ENCODE measurements at regions not wholly inside any gene's neighbourhood (a gene's known extent, or its start where the extent isn't known, plus 50 kb on each side); places are given as distances from the start of the nearest gene placed in this dataset.

DNA sequence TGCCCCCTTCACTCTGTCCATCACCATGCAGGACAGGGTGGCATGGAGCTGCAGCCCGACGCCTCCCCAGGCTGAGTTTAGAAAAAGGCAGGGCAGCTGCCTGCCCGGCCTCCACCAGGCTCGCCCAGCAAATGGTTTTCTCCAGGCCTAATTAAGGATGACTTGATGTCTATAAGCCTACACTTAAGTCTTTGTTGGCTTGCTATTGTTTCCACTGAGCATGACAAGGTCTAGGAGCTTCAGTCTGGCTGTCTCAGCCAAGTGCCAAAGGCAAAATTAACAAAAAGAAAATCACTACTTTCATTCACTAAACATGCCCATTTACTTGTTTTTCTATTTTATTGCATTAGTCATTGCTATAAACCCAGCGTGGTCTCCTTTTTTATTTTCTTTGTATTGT is 372.2 kb downstream of the INSIG2 start:
- no peak overlapping the region for H3K27ac ChIP-seq (ENCODE audit: low read length)
- peaks cover 19% of the 10 kb centered on the region for H3K27me3 ChIP-seq (ENCODE audit: insufficient read depth, low read depth, low read length)
- H3K4me2 ChIP-seq (ENCODE audit: low read length), result no peak overlapping the region
- no peak overlapping the region for H3K4me3 ChIP-seq (ENCODE audit: low read length)
- no peak overlapping the region for H2AFZ ChIP-seq (ENCODE audit: low read depth, low read length)
- no peaks in the 10 kb centered on the region for H3K9me3 ChIP-seq (ENCODE audit: low read length)
- no peaks in the 10 kb centered on the region for H4K20me1 ChIP-seq (ENCODE audit: insufficient read depth)
- H3K9ac ChIP-seq (ENCODE audit: low read length), result no peak overlapping the region
- no peaks in the 10 kb centered on the region for H3K79me2 ChIP-seq (replicated peaks; ENCODE audit: insufficient read depth, low read length)
- H3F3A ChIP-seq (ENCODE audit: insufficient read depth, low read length, poor library complexity, severe bottlenecking), result no peaks in the 10 kb centered on the region
- no peaks in the 10 kb centered on the region for H3K9me2 ChIP-seq (ENCODE audit: insufficient read depth, low read length)
- H3K36me3 ChIP-seq (ENCODE audit: insufficient read depth, low read length), result no peaks in the 10 kb centered on the region
- TF ChIP-seq MXI1 (conservative IDR thresholded peaks at IDR 0.05; ENCODE audit: poor library complexity, severe bottlenecking) (no peak), EP300 (conservative IDR thresholded peaks at IDR 0.05; ENCODE audit: poor library complexity, severe bottlenecking) (no peak), EZH2 (IDR thresholded peaks at IDR 0.05; ENCODE audit: borderline replicate concordance, insufficient read depth, low read length, poor library complexity, severe bottlenecking) (no peak), TAF1 (IDR thresholded peaks at IDR 0.05; ENCODE audit: low read depth) (no peak), RAD21 (conservative IDR thresholded peaks at IDR 0.05) (no peak), POLR2AphosphoS5 (IDR thresholded peaks at IDR 0.05) (no peak), SMC3 (conservative IDR thresholded peaks at IDR 0.05; ENCODE audit: poor library complexity) (no peak)
- TF ChIP-seq, protein P1, sequence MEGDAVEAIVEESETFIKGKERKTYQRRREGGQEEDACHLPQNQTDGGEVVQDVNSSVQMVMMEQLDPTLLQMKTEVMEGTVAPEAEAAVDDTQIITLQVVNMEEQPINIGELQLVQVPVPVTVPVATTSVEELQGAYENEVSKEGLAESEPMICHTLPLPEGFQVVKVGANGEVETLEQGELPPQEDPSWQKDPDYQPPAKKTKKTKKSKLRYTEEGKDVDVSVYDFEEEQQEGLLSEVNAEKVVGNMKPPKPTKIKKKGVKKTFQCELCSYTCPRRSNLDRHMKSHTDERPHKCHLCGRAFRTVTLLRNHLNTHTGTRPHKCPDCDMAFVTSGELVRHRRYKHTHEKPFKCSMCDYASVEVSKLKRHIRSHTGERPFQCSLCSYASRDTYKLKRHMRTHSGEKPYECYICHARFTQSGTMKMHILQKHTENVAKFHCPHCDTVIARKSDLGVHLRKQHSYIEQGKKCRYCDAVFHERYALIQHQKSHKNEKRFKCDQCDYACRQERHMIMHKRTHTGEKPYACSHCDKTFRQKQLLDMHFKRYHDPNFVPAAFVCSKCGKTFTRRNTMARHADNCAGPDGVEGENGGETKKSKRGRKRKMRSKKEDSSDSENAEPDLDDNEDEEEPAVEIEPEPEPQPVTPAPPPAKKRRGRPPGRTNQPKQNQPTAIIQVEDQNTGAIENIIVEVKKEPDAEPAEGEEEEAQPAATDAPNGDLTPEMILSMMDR (IDR thresholded peaks at IDR 0.05; ENCODE audit: poor library complexity, severe bottlenecking), result no peak
- TF ChIP-seq, protein P2, sequence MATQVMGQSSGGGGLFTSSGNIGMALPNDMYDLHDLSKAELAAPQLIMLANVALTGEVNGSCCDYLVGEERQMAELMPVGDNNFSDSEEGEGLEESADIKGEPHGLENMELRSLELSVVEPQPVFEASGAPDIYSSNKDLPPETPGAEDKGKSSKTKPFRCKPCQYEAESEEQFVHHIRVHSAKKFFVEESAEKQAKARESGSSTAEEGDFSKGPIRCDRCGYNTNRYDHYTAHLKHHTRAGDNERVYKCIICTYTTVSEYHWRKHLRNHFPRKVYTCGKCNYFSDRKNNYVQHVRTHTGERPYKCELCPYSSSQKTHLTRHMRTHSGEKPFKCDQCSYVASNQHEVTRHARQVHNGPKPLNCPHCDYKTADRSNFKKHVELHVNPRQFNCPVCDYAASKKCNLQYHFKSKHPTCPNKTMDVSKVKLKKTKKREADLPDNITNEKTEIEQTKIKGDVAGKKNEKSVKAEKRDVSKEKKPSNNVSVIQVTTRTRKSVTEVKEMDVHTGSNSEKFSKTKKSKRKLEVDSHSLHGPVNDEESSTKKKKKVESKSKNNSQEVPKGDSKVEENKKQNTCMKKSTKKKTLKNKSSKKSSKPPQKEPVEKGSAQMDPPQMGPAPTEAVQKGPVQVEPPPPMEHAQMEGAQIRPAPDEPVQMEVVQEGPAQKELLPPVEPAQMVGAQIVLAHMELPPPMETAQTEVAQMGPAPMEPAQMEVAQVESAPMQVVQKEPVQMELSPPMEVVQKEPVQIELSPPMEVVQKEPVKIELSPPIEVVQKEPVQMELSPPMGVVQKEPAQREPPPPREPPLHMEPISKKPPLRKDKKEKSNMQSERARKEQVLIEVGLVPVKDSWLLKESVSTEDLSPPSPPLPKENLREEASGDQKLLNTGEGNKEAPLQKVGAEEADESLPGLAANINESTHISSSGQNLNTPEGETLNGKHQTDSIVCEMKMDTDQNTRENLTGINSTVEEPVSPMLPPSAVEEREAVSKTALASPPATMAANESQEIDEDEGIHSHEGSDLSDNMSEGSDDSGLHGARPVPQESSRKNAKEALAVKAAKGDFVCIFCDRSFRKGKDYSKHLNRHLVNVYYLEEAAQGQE (IDR thresholded peaks at IDR 0.05; ENCODE audit: borderline replicate concordance), result no peak

DNA sequence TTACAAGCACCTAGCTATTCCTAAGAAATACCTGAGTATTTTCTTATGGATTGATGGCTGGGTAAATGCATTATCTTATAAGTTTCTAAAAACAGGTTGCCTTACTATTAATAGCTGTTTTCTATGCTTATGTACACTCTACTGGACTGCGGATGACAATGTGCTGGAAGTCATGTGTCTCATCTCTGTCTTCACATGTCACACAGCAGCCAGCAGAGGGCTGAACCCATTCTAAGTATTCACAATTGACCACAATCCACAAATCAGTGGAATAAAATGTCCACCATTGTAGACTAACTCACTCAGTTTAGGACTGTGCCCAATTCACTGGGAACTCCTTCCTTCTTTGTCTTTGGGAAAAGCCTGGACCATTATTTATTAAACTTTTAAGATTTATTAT is 371.2 kb downstream of the INSIG2 start:
- Histone ChIP-seq H3K9me2 (ENCODE audit: insufficient read depth, low read length) (no peaks in the 10 kb centered on the region), H4K20me1 (ENCODE audit: insufficient read depth) (no peaks in the 10 kb centered on the region), H3K4me3 (ENCODE audit: low read length) (no peak overlapping the region), H3F3A (ENCODE audit: insufficient read depth, low read length, poor library complexity, severe bottlenecking) (no peaks in the 10 kb centered on the region), H3K9me3 (ENCODE audit: low read length) (no peaks in the 10 kb centered on the region), H3K36me3 (ENCODE audit: insufficient read depth, low read length) (no peaks in the 10 kb centered on the region), H3K9ac (ENCODE audit: low read length) (no peak overlapping the region), H3K4me2 (ENCODE audit: low read length) (no peak overlapping the region), H3K27me3 (ENCODE audit: insufficient read depth, low read depth, low read length) (peaks cover 19% of the 10 kb centered on the region), H3K27ac (ENCODE audit: low read length) (no peak overlapping the region), H2AFZ (ENCODE audit: low read depth, low read length) (no peak overlapping the region), H3K79me2 (replicated peaks; ENCODE audit: insufficient read depth, low read length) (no peaks in the 10 kb centered on the region)
- TF ChIP-seq, protein P1 (IDR thresholded peaks at IDR 0.05; ENCODE audit: poor library complexity, severe bottlenecking), result no peak
- TF ChIP-seq EP300 (conservative IDR thresholded peaks at IDR 0.05; ENCODE audit: poor library complexity, severe bottlenecking) (no peak), POLR2AphosphoS5 (IDR thresholded peaks at IDR 0.05) (no peak), SMC3 (conservative IDR thresholded peaks at IDR 0.05; ENCODE audit: poor library complexity) (no peak), EZH2 (IDR thresholded peaks at IDR 0.05; ENCODE audit: borderline replicate concordance, insufficient read depth, low read length, poor library complexity, severe bottlenecking) (no peak), MXI1 (conservative IDR thresholded peaks at IDR 0.05; ENCODE audit: poor library complexity, severe bottlenecking) (no peak)
